SJSA1 (cell line): ENCODE measurements at regions not wholly inside any gene's neighbourhood (a gene's known extent, or its start where the extent isn't known, plus 50 kb on each side); places are given as distances from the start of the nearest gene placed in this dataset.

Source experiments
- DNase-seq, 2 experiments: peaks; one replicate each; pipeline ENCODE4 v3.0.0-alpha.2; 2015 to 2020; ENCODE audit warnings: low spot score in 2 of 2, low read depth in 1 of 2
- H3K27ac ChIP-seq: fragments of 250-450 bp; sonication (Bioruptor Pico); 2 replicates; pipeline ENCODE4 v1.5.1; 2020; ENCODE audit warnings: mild to moderate bottlenecking, moderate library complexity
- H3K27me3 ChIP-seq: fragments of 250-450 bp; sonication (Bioruptor Pico); replicated peaks from 2 replicates; pipeline ENCODE4 v1.5.1; 2020; ENCODE audit warnings: mild to moderate bottlenecking, moderate library complexity
- H3K36me3 ChIP-seq: fragments of 250-450 bp; sonication (Bioruptor Pico); 2 replicates; pipeline ENCODE4 v1.5.1; 2020; ENCODE audit warnings: mild to moderate bottlenecking
- H3K4me1 ChIP-seq: fragments of 250-450 bp; sonication (Bioruptor Pico); replicated peaks from 2 replicates; pipeline ENCODE4 v1.6.1; 2021; ENCODE audit warnings: mild to moderate bottlenecking
- H3K4me3 ChIP-seq: fragments of 250-450 bp; sonication (Bioruptor Pico); 2 replicates; pipeline ENCODE4 v1.5.1; 2020; ENCODE audit warnings: mild to moderate bottlenecking
- H3K9me3 ChIP-seq: fragments of 250-450 bp; sonication (Bioruptor Pico); replicated peaks from 2 replicates; pipeline ENCODE4 v1.5.1; 2020; ENCODE audit warnings: mild to moderate bottlenecking

- 0 out of 2 replicates have a peak, but pooled peaks cover 6% of the 10 kb centered on the region for H3K9me3 ChIP-seq
- no peaks in the 10 kb centered on the region for H3K36me3 ChIP-seq
- H3K27me3 ChIP-seq = no peaks in the 10 kb centered on the region
- DNase-seq = no peak
- H3K4me1 ChIP-seq = peaks cover 8% of the 10 kb centered on the region
- H3K4me3 ChIP-seq = no peak overlapping the region
- H3K27ac ChIP-seq = no peak overlapping the region
Measured at GRCh38 chr2:235277485-235277884, 216.4 kb upstream of the AGAP1 start.

- no peak for DNase-seq
- Histone ChIP-seq H3K27me3 (no peaks in the 10 kb centered on the region), H3K27ac (no peak overlapping the region), H3K9me3 (0 out of 2 replicates have a peak, but pooled peaks cover 6% of the 10 kb centered on the region), H3K4me3 (no peak overlapping the region), H3K36me3 (no peaks in the 10 kb centered on the region), H3K4me1 (peaks cover 8% of the 10 kb centered on the region)
Measured at GRCh38 chr2:235278771-235279355, 215.0 kb upstream of the AGAP1 start.

- Histone ChIP-seq H3K36me3 (no peaks in the 10 kb centered on the region), H3K9me3 (0 out of 2 replicates have a peak, but pooled peaks cover 6% of the 10 kb centered on the region), H3K27ac (no peak overlapping the region), H3K4me1 (peaks cover 8% of the 10 kb centered on the region), H3K4me3 (no peak overlapping the region), H3K27me3 (no peaks in the 10 kb centered on the region; the same call in 1 of the 2 replicates)
- no peak for DNase-seq
Measured at GRCh38 chr2:235279965-235280364, 213.9 kb upstream of the AGAP1 start.

- Histone ChIP-seq H3K4me3 (no peak overlapping the region), H3K36me3 (no peaks in the 10 kb centered on the region), H3K27ac (no peak overlapping the region), H3K4me1 (no peaks in the 10 kb centered on the region), H3K27me3 (no peaks in the 10 kb centered on the region; the same call in 1 of the 2 replicates), H3K9me3 (no peaks in the 10 kb centered on the region)
- no peak for DNase-seq
Measured at GRCh38 chr2:235283246-235283645, 210.6 kb upstream of the AGAP1 start.

- Histone ChIP-seq H3K4me1 (no peaks in the 10 kb centered on the region), H3K27ac (no peak overlapping the region), H3K4me3 (no peak overlapping the region), H3K27me3 (no peaks in the 10 kb centered on the region; the same call in 1 of the 2 replicates), H3K9me3 (no peaks in the 10 kb centered on the region), H3K36me3 (no peaks in the 10 kb centered on the region)
- no peak for DNase-seq
Measured at GRCh38 chr2:235286622-235287374, 207.0 kb upstream of the AGAP1 start.

- Histone ChIP-seq H3K4me1 (no peaks in the 10 kb centered on the region), H3K4me3 (no peak overlapping the region), H3K36me3 (no peaks in the 10 kb centered on the region), H3K9me3 (no peaks in the 10 kb centered on the region), H3K27ac (no peak overlapping the region), H3K27me3 (no peaks in the 10 kb centered on the region; the same call in 1 of the 2 replicates)
- no peak for DNase-seq
Measured at GRCh38 chr2:235287375-235287733, 206.5 kb upstream of the AGAP1 start.

- no peaks in the 10 kb centered on the region for H3K4me1 ChIP-seq
- no peaks in the 10 kb centered on the region for H3K9me3 ChIP-seq
- no peaks in the 10 kb centered on the region for H3K27me3 ChIP-seq
- no peaks in the 10 kb centered on the region for H3K36me3 ChIP-seq
- no peak overlapping the region for H3K27ac ChIP-seq
- no peak overlapping the region for H3K4me3 ChIP-seq
- DNase-seq = no peak
Measured at GRCh38 chr2:235291461-235291860, 202.4 kb upstream of the AGAP1 start.

GRCh38 chr2:235293061-235293460, 200.8 kb upstream of the AGAP1 start:
- DNase-seq = no peak
- Histone ChIP-seq H3K36me3 (no peaks in the 10 kb centered on the region), H3K4me1 (no peaks in the 10 kb centered on the region), H3K27me3 (no peaks in the 10 kb centered on the region), H3K4me3 (no peak overlapping the region), H3K9me3 (no peaks in the 10 kb centered on the region), H3K27ac (no peak overlapping the region)

GRCh38 chr2:235295831-235296230, 198.0 kb upstream of the AGAP1 start:
- peaks cover 13% of the 10 kb centered on the region for H3K4me1 ChIP-seq
- no peaks in the 10 kb centered on the region for H3K27me3 ChIP-seq
- DNase-seq = no peak
- no peaks in the 10 kb centered on the region for H3K36me3 ChIP-seq
- H3K4me3 ChIP-seq = no peak overlapping the region
- no peak overlapping the region for H3K27ac ChIP-seq
- H3K9me3 ChIP-seq = no peaks in the 10 kb centered on the region

- H3K27ac ChIP-seq = no peak overlapping the region
- no peaks in the 10 kb centered on the region for H3K36me3 ChIP-seq
- peak; percentile 90 for DNase-seq
- H3K4me3 ChIP-seq = no peak overlapping the region
- peaks cover 17% of the 10 kb centered on the region for H3K4me1 ChIP-seq
- no peaks in the 10 kb centered on the region for H3K9me3 ChIP-seq
- H3K27me3 ChIP-seq = no peaks in the 10 kb centered on the region
Measured at GRCh38 chr2:235300368-235301201, 193.3 kb upstream of the AGAP1 start.

- Histone ChIP-seq H3K27ac (no peak overlapping the region), H3K4me3 (no peak overlapping the region), H3K4me1 (peaks cover 17% of the 10 kb centered on the region), H3K36me3 (no peaks in the 10 kb centered on the region), H3K9me3 (no peaks in the 10 kb centered on the region), H3K27me3 (no peaks in the 10 kb centered on the region)
- DNase-seq = peak in 1 of 2 experiments; percentile 22
Measured at GRCh38 chr2:235301202-235302076, 192.4 kb upstream of the AGAP1 start.

- Histone ChIP-seq H3K9me3 (no peaks in the 10 kb centered on the region), H3K27ac (no peak overlapping the region), H3K36me3 (no peaks in the 10 kb centered on the region), H3K4me1 (peaks cover 17% of the 10 kb centered on the region), H3K4me3 (no peak overlapping the region), H3K27me3 (no peaks in the 10 kb centered on the region)
- DNase-seq = peak in 1 of 2 experiments; percentile 16
Measured at GRCh38 chr2:235302263-235302662, 191.6 kb upstream of the AGAP1 start.
